ENCODE measurements at regions not wholly inside any gene's neighbourhood (a gene's known extent, or its start where the extent isn't known, plus 50 kb on each side); places are given as distances from the start of the nearest gene placed in this dataset.

DNA sequence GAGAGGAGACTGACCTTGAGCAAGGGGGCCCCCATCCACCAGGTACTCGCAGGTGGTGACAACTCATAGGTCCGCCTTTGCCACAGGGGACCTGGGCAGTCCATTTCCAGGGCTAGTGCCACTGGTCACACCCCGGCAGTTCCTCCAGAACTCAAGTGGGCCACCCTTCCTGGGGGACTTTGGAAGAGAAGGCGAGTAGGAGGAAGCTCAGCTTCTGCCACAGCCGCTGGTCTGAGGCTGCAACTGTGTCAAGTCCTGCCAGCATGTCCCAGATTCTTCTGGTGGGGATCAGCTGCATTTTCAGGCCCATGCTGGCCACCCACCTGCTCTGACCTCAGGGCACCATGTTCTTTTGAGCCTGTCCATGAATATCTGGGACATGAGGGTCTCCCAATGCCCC is 423.9 kb upstream of the MYT1L start:
- no peak for FAIRE-seq

DNA sequence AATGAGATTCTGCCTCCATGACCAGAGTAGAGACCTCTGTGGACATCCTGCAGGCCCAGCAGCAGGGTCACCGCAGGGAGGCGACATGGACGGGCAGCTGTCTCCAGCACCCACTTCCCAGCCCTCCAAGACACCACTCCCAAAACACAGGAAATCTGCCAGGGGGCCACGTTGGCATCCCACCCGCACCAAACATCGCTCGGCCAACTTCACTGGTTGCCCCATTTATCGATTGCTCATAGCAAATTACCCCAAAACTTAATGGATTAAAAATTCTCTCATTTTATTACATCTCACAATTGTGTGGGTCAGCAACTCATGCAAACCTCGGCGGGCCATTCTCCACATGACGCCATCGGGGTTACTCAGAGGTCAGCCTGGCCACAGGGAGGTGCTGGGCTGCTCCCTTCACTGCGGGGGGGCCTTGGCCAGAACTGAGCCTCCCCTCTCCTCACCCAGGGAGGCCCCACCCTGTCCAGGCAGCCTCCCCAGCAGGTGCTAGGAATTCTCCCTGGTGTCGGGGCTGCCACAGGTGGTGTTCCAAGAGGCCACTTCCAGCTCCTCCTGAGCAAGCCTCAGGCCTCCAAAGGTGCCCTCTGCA is 420.7 kb upstream of the MYT1L start:
- FAIRE-seq: no peak

- FAIRE-seq: no peak
These were observed 420.0 kb upstream of the MYT1L start for GRCh38 chr2:2750867-2751714.

- no peak for FAIRE-seq
These were observed 418.1 kb upstream of the MYT1L start for GRCh38 chr2:2749206-2749598.

DNA sequence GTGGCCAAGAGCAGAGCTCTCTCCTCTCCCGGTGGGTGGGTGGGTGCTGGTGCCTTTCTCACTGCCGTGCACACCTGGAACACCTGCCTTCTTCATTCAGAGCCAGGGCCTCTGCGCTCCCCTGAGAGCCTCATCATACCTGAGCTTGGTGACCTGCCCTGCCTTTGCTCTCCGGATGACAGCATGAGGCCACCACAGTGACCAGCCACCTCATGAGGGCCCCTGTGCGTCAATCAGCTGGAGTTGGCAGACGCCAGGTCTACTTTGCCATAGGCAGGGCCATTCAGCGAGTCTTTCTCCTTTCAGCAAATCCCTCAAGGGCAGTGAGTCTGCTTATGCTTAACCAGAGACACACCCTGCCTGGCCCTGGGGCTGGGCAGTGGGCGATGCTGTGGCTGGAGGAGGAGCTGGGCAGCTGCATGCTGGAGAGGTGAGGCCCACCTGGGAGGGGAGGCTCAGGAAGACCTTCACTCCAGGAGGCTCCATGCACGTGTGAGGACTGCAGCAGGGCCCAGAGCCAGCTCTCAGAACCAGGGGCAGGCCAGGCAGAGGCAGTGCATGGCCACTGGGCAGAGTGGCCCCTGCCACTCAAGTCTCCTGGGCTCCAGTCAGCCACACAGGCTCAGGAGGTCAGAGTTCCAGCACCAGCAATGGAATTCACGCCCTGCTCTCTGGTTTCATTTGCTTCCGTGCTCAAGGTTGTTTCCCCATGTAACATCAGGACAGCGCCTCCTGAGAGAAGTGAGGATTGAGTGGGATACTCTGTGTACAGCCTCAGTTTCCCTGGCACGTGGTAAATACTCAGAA is 417.5 kb upstream of the MYT1L start:
- FAIRE-seq: no peak

DNA sequence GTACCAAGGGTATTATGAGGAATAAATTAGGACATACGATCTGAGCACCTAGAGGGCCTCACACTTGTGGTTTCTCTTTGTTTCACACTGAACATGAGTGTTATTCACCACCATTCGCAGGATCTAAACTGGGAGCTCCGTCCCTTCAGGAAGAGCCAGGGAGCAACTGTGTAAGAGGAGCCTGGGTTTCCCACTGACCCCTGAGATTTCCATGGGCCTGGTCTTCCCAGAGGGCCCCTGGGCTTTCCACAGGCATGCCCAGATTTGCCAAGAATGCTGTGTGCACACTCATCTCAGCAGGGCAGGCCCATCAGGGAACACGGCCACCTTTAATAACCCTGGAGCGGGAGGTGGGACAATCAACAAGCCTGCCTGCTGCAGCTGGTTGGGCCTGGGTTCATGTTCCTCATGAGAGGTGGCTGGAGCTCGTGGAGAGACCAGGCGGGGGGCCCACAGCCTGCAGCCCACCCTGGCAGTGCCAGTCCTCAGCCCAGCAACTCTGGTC is 416.8 kb upstream of the MYT1L start:
- no peak for FAIRE-seq

GRCh38 chr2:2746731-2747130 is 415.7 kb upstream of the MYT1L start:
- FAIRE-seq: no peak

DNA sequence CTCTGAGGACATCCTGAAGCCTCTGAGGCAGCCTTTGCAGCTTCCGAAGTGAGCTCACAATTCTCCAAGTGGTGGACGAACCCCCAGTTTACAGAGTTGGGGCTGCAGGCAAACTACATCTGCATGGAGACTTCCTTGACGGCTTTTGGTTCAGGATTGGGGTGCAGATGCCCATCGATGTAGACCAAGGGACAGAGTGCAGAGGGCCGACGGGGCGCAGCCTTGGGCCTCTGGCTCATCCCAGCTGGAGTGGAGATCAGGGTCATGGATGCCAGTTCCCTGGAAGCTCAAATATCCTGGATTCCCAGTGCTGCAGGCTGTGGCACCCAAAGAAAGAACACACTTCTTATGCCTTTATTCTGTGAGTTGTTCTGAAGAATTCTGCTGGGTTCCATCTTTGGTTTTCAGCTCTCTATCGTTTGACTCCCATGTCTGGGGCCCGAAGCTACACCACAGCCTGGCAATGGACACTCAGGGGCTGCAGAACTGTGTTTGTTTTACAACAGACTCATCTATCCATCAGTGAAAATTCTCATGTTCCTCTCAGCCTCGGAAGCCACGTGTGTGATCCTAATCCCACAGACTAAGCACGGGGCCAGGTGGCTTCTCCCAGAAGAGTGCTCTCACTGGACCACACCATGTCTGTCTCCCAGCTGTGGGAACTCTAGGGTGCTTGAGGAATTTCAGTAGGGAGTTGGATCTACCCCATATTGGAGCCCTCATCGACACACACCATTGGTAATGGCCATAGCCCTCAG is 414.1 kb upstream of the MYT1L start:
- no peak for FAIRE-seq

- FAIRE-seq: no peak
These were observed 413.0 kb upstream of the MYT1L start for GRCh38 chr2:2744107-2744506.

DNA sequence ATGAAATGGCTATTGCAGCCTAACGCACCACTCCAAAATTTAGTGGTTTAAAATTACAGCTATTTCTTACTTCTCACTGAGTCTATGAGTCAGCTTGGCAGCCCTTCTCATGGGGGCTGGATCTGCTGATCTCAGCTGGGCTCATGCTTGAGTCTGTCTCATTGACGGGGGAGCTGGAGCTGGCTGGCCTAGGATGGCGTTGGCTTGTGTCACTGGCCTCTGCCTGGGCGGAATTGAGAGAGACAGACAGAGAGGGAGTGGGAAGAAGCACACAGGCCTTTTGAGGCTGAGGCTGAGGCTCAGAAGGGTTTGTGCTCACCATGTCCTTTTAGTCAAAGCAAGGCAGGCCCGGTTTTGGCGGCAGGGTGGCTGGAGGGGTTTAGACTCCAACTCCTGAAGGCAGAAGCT is 412.1 kb upstream of the MYT1L start:
- no peak for FAIRE-seq

- no peak for FAIRE-seq
These were observed 411.7 kb upstream of the MYT1L start for GRCh38 chr2:2742726-2743125.

DNA sequence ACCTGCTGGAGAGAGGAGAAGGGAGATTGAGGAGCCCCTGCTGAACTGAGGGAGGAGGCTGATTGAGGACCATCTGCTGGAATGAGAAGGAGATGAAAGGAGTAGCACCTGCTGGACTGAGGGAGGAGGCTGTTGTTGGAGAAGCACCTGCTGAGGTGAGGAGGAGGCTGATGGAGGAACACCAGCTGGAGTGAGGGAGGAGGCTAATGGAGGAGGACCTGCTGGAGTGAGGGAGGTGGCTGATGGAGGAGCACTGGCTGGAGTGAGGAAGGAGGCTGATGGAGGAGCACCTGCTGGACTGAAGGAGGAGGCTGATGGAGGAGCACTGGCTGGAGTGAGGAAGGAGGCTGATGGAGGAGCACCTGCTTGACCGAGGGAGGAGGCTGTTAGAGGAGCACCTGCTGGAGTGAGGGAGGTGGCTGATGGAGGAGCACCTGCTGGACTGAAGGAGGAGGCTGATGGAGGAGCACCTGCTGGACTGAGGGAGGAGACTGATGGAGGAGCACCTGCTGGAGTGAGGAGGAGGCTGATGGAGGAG is 409.2 kb upstream of the MYT1L start:
- FAIRE-seq: no peak

DNA sequence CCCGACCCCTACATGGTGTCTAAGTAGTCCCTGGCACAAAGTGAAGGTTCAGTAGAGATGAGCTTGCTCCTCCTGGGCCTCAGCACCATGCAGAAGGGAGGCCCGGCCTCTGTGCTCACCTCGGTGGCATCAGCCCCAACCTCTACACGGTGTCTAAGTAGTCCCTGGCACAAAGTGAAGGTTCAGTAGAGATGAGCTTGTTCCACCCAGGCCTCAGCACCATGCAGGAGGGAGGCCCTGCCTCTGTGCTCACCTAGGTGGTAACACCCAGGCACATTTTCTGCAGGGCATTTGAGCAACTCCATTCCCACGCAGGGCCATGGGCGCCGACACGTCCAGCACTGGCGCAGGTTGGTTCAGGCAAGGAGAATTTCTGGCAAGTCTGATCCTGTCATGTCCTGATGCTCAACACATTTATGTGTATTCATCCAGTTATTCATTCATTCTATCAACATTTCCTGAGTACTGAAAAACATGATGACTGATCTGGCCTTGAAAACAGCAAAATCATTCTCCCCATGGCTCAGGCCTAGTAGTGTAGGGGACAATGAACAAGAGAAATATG is 408.2 kb upstream of the MYT1L start:
- FAIRE-seq: no peak

GRCh38 chr2:2738684-2739083 is 407.6 kb upstream of the MYT1L start:
- FAIRE-seq: no peak

DNA sequence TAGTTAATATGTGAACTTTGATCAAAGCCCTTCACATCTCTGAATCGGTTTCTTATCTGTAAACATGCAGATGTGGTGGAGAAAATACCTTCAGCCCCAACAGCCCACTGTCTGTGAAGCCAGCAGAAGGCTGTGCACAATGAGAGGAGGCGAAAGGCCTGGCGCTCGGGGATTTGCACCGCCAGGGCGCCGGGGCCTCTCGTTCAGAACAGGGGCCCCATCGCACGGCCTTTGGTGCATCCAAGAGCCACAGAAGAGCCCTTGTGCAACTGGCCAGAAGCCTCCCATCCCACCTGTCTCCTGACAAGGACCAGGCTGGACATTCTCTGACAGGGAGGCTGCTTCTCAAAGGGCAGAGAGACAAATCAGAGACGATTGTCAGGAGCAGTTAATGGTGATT is 407.2 kb upstream of the MYT1L start:
- no peak for FAIRE-seq

DNA sequence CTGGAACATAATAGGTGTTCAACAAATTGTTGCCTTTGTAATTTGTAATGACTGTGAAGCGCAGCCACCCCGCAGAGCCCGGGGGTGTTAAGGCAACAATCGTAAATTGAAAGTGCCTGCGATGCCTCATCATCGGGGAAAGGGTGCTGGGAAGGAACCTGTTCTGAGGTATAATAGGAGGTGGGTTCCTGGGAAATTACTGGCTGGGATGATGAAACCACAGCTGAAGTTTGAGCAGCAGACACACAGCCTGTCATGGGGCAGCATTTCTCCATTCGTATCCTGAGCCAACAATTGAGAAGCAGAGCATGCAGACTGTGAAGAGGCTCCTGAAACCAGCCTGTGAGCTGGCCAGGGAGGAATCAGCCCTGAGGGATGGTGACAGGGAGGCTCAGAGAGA is 404.0 kb upstream of the MYT1L start:
- FAIRE-seq: no peak

GRCh38 chr2:2734308-2734707 is 403.2 kb upstream of the MYT1L start:
- FAIRE-seq: no peak

DNA sequence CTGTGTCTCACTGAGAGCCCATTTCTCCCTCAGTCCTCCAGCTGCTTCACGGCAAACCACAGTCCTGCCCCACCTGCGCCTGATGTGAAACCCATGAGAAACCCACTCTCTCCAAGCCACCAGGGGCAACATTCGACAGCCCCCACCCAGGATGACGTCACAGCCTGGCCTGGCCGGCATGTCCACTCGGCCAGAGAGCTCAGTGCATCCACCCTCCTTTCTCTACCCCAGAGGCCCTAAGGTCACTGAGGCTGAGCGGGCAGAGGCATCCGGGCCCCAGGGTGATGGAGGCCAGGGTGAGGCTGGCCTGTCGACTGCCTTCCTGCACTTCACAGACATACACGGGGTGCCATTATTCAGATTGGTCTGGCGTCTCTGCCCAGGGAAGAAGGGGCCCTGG is 402.7 kb upstream of the MYT1L start:
- no peak for FAIRE-seq

DNA sequence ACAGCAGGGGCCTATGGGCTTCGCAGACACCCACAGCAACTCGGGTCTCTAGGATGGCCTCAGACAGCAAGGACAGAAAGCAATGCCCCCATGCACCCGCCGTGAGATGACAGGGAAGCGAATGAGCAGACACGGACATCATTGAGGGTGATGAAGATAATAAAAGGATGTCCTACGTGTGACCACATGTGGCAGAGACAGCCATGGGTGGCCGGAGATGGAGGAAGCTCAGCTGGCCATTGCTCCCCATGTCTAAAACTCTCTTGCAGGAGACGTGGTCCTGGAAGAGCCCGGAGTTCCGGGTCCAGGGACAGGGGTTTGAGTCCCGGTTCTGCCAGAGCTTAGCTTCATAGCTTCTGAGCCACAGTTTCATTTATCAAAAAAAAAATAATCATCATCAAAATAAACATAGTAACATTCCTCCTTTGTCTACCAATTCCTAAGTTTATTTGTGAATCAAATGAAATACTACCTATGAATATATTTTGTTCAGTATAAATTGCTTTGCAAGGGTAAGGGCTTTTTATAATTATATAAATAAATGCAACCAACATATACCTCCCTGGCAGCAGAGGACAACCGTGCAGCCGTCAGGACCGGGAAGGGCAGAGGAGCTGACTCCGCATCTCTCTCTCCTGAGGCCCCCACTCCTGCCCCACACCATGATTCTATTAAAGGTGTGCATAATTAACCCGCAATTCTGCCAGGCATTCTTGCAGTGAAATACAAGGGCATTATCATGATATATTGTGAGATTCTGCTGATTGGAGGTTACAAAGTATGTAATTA is 401.4 kb upstream of the MYT1L start:
- FAIRE-seq: no peak

GRCh38 chr2:2731816-2732284 is 400.8 kb upstream of the MYT1L start:
- FAIRE-seq: no peak

DNA sequence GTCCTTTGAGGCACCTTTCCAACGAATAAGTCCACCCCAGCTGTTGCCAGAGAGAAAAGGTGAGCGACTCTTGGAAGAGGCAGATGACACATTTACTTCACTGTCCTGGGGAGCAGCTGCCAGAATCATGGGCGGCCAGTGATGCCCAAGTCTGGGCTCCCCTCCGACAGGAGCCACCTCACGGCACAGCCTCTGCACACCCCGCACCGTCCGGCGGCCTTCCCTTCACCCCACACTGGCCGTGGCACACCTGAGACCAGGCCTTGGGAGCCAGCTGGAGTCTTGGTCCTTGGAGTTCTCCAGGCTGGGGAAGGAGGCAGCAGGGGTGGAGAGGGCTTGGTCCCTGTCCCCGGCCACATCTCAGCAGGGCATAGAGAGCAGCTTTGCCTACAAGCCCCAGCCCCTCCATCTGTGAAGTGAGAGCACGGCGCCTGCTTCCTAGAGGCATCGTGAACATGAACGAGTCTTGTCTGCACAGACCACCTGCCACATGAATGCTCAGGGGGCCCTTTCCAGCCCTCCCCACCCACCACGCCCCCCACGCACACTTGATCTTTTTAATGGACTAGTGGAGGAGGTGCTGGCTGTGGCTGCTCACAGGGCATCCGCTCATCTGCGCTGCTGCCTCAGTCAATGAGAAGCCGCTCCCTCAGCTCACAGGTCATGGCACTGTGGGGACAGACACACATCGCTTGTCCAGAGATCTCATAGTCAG is 400.2 kb upstream of the MYT1L start:
- no peak for FAIRE-seq
